ENCODE measurements at regions not wholly inside any gene's neighbourhood (a gene's known extent, or its start where the extent isn't known, plus 50 kb on each side); places are given as distances from the start of the nearest gene placed in this dataset.
"Not testable (repeated sequence)": the region's sequence is repeated elsewhere in the genome, so short reads cannot be mapped to it uniquely, and the experiment has no call there.

- no peak for TF ChIP-seq CTCF (IDR thresholded peaks at IDR 0.05)
- DNase-seq (ENCODE audit: low spot score) (no peak), ATAC-seq (ENCODE audit: low FRiP score) (no peak)
These were observed 208.9 kb downstream of the FAM47A start for GRCh38 chrX:33923262-33923661.

GRCh38 chrX:33909836-33910235 lies 222.3 kb downstream of the FAM47A start:
- DNase-seq (ENCODE audit: low spot score) (no peak), ATAC-seq (ENCODE audit: low FRiP score) (no peak)
- no peak for TF ChIP-seq CTCF (IDR thresholded peaks at IDR 0.05)

- ATAC-seq (ENCODE audit: low FRiP score): no peak
- no peak for DNase-seq (ENCODE audit: low spot score)
- no peak for TF ChIP-seq CTCF (IDR thresholded peaks at IDR 0.05)
These were observed 223.2 kb downstream of the FAM47A start for GRCh38 chrX:33908898-33909297.

- TF ChIP-seq CTCF (IDR thresholded peaks at IDR 0.05): no peak
- no peak for DNase-seq (ENCODE audit: low spot score)
- ATAC-seq (ENCODE audit: low FRiP score): no peak
These were observed 224.0 kb downstream of the FAM47A start for GRCh38 chrX:33908074-33908473.

GRCh38 chrX:33906971-33907370 lies 225.1 kb downstream of the FAM47A start:
- no peak for ATAC-seq (ENCODE audit: low FRiP score)
- no peak for TF ChIP-seq CTCF (IDR thresholded peaks at IDR 0.05)
- DNase-seq (ENCODE audit: low spot score): no peak

GRCh38 chrX:33892670-33893069 lies 239.4 kb downstream of the FAM47A start:
- no peak for TF ChIP-seq CTCF (IDR thresholded peaks at IDR 0.05)
- no peak for ATAC-seq (ENCODE audit: low FRiP score)
- no peak for DNase-seq (ENCODE audit: low spot score)

GRCh38 chrX:33855251-33855650 lies 276.9 kb downstream of the FAM47A start:
- no peak for ATAC-seq (ENCODE audit: low FRiP score)
- DNase-seq (ENCODE audit: low spot score): no peak
- TF ChIP-seq CTCF (IDR thresholded peaks at IDR 0.05): no peak

- DNase-seq (ENCODE audit: low spot score); ATAC-seq (ENCODE audit: low FRiP score): not testable (repeated sequence)
These were observed 280.0 kb downstream of the FAM47A start for GRCh38 chrX:33852146-33852545.

All from omental fat pad (tissue), 3 donors.